CD8-positive, alpha-beta memory T cell (primary cell): ENCODE measurements at regions not wholly inside any gene's neighbourhood (a gene's known extent, or its start where the extent isn't known, plus 50 kb on each side); places are given as distances from the start of the nearest gene placed in this dataset.

Source experiments
- CTCF ChIA-PET: fragments of 350-600 bp; sonication (Branson Sonifier 250); formaldehyde crosslinking; loops from one replicate; lab custom pipeline; 2021; ENCODE audit warnings: antibody characterized with exemption; lab: Charles Lee
- POLR2A ChIA-PET: fragments of 350-600 bp; sonication (Branson Sonifier 250); formaldehyde crosslinking; loops from one replicate; lab custom pipeline; 2021; ENCODE audit warnings: antibody characterized with exemption; lab: Charles Lee
- DNase-seq, 5 donors: peaks; one replicate each; pipeline versions ENCODE4 v3.0.0 to v3.0.0-alpha.2; 2020 to 2022; ENCODE audit warnings: mixed read lengths in 1 of 5
- H3K27ac ChIP-seq: one replicate; pipeline ENCODE4 v1.7.0; 2013; ENCODE audit warnings: low read depth, mild to moderate bottlenecking, low read length, moderate library complexity
- H3K27me3 ChIP-seq: 2 replicates; pipeline ENCODE4 v1.7.0; 2013; ENCODE audit warnings: low read length, mild to moderate bottlenecking; ENCODE audit not compliant: insufficient read depth, poor library complexity, severe bottlenecking
- H3K36me3 ChIP-seq: 2 replicates; pipeline ENCODE4 v1.7.0; 2013; ENCODE audit warnings: mild to moderate bottlenecking, low read length, moderate library complexity; ENCODE audit not compliant: insufficient read depth
- H3K4me1 ChIP-seq: 2 replicates; pipeline ENCODE4 v1.7.0; 2013; ENCODE audit warnings: mild to moderate bottlenecking, low read length, moderate library complexity; ENCODE audit not compliant: insufficient read depth
- H3K4me3 ChIP-seq: 2 replicates; pipeline ENCODE4 v1.7.0; 2013; ENCODE audit warnings: mild to moderate bottlenecking, low read length
- H3K9me3 ChIP-seq: 2 replicates; pipeline ENCODE4 v1.7.0; 2013; ENCODE audit warnings: mild to moderate bottlenecking, low read length
- H3K27ac Mint-ChIP-seq, 8 donors: one replicate each; pipeline ENCODE4 v1.8.0; 2020 to 2021; ENCODE audit warnings: mixed read lengths in 8 of 8, mild to moderate bottlenecking in 6 of 8, inconsistent platforms in 3 of 8, moderate library complexity in 3 of 8
- H3K27me3 Mint-ChIP-seq, 2 donors: one replicate each; pipeline ENCODE4 v1.8.0; 2020 to 2021; ENCODE audit warnings: mixed read lengths in 2 of 2, mild to moderate bottlenecking in 1 of 2, moderate library complexity in 1 of 2
- H3K36me3 Mint-ChIP-seq, 3 donors: one replicate each; pipeline ENCODE4 v1.8.0; 2020 to 2021; ENCODE audit warnings: mixed read lengths in 3 of 3, inconsistent platforms in 1 of 3, mild to moderate bottlenecking in 1 of 3
- H3K4me1 Mint-ChIP-seq, 3 donors: one replicate each; pipeline ENCODE4 v1.8.0; 2020 to 2021; ENCODE audit warnings: mixed read lengths in 3 of 3, inconsistent platforms in 1 of 3, mild to moderate bottlenecking in 1 of 3
- H3K4me3 Mint-ChIP-seq, 7 donors: one replicate each; pipeline ENCODE4 v1.8.0; 2020 to 2021; ENCODE audit warnings: mixed read lengths in 7 of 7, mild to moderate bottlenecking in 6 of 7, moderate library complexity in 4 of 7, inconsistent platforms in 2 of 7
- H3K9me3 Mint-ChIP-seq, 5 donors: one replicate each; pipeline ENCODE4 v1.8.0; 2020 to 2022; ENCODE audit warnings: mixed read lengths in 5 of 5, mild to moderate bottlenecking in 3 of 5, moderate library complexity in 2 of 5, inconsistent platforms in 1 of 5

GRCh38 chr5:6282352-6282751, 96.0 kb downstream of the MED10 start:
- Histone ChIP-seq H3K4me1 (no peaks in the 10 kb centered on the region), H3K9me3 (no peaks in the 10 kb centered on the region), H3K27ac (no peak overlapping the region), H3K36me3 (no peaks in the 10 kb centered on the region), H3K27me3 (no peaks in the 10 kb centered on the region), H3K4me3 (no peak overlapping the region)
- peaks cover 0 to 6% (median 2%) of the 10 kb centered on the region in 5 donors for H3K9me3 Mint-ChIP-seq
- H3K27ac Mint-ChIP-seq = no peak overlapping the region
- no peaks in the 10 kb centered on the region for H3K36me3 Mint-ChIP-seq
- ChIA-PET CTCF (no interaction called here), POLR2A (no interaction called here)
- H3K4me1 Mint-ChIP-seq = no peaks in the 10 kb centered on the region
- no peak overlapping the region for H3K4me3 Mint-ChIP-seq
- peaks cover 4 to 38% of the 10 kb centered on the region in 2 donors for H3K27me3 Mint-ChIP-seq
- DNase-seq = no peak

GRCh38 chr5:6281818-6282217, 96.5 kb downstream of the MED10 start:
- Histone ChIP-seq H3K36me3 (no peaks in the 10 kb centered on the region), H3K4me3 (no peak overlapping the region), H3K4me1 (no peaks in the 10 kb centered on the region), H3K9me3 (no peaks in the 10 kb centered on the region), H3K27ac (no peak overlapping the region), H3K27me3 (no peaks in the 10 kb centered on the region)
- Mint-ChIP-seq H3K9me3 (peaks cover 0 to 6% (median 2%) of the 10 kb centered on the region in 5 donors), H3K27ac (no peak overlapping the region), H3K4me3 (peak overlapping the region in 1 of 7 donors; percentile 34), H3K4me1 (no peaks in the 10 kb centered on the region), H3K36me3 (no peaks in the 10 kb centered on the region), H3K27me3 (peaks cover 4 to 41% of the 10 kb centered on the region in 2 donors)
- CTCF ChIA-PET = no interaction called here
- DNase-seq = no peak
- POLR2A ChIA-PET = no interaction called here

GRCh38 chr5:6280425-6281100, 97.8 kb downstream of the MED10 start:
- no peak overlapping the region for H3K27ac ChIP-seq
- no peaks in the 10 kb centered on the region for H3K27me3 ChIP-seq
- DNase-seq = no peak
- Mint-ChIP-seq H3K27me3 (peaks cover 4 to 43% of the 10 kb centered on the region in 2 donors), H3K27ac (no peak overlapping the region), H3K36me3 (no peaks in the 10 kb centered on the region), H3K4me1 (no peaks in the 10 kb centered on the region), H3K4me3 (no peak overlapping the region), H3K9me3 (peaks cover 0 to 6% (median 2%) of the 10 kb centered on the region in 5 donors)
- no peaks in the 10 kb centered on the region for H3K36me3 ChIP-seq
- no peaks in the 10 kb centered on the region for H3K9me3 ChIP-seq
- H3K4me3 ChIP-seq = no peak overlapping the region
- ChIA-PET POLR2A (interaction anchor here (0.6 kb wide), 1 partner anchor 940 kb away, joined by 4 read pairs; no protein-coding TSS in a partner anchor), CTCF (no interaction called here)
- H3K4me1 ChIP-seq = no peaks in the 10 kb centered on the region

- Mint-ChIP-seq H3K27ac (no peak overlapping the region), H3K4me1 (no peaks in the 10 kb centered on the region), H3K36me3 (no peaks in the 10 kb centered on the region), H3K27me3 (peaks cover 4 to 46% of the 10 kb centered on the region in 2 donors), H3K4me3 (no peak overlapping the region), H3K9me3 (peaks cover 0 to 6% (median 2%) of the 10 kb centered on the region in 5 donors)
- ChIA-PET POLR2A (no interaction called here), CTCF (no interaction called here)
- no peaks in the 10 kb centered on the region for H3K4me1 ChIP-seq
- H3K27me3 ChIP-seq = no peaks in the 10 kb centered on the region
- no peak overlapping the region for H3K4me3 ChIP-seq
- no peaks in the 10 kb centered on the region for H3K36me3 ChIP-seq
- no peak for DNase-seq
- no peaks in the 10 kb centered on the region for H3K9me3 ChIP-seq
- H3K27ac ChIP-seq = no peak overlapping the region
Observed at GRCh38 chr5:6279607-6280006, 98.7 kb downstream of the MED10 start.

GRCh38 chr5:6274846-6275543, 103.4 kb downstream of the MED10 start:
- Mint-ChIP-seq H3K4me1 (no peaks in the 10 kb centered on the region), H3K27ac (no peak overlapping the region), H3K9me3 (peaks cover 0 to 3% (median 1%) of the 10 kb centered on the region in 5 donors), H3K27me3 (peaks cover 3 to 36% of the 10 kb centered on the region in 2 donors), H3K36me3 (no peaks in the 10 kb centered on the region), H3K4me3 (no peak overlapping the region)
- no peaks in the 10 kb centered on the region for H3K27me3 ChIP-seq
- H3K27ac ChIP-seq = no peak overlapping the region
- H3K36me3 ChIP-seq = no peaks in the 10 kb centered on the region
- DNase-seq = no peak
- ChIA-PET POLR2A (no interaction called here), CTCF (no interaction called here)
- no peaks in the 10 kb centered on the region for H3K4me1 ChIP-seq
- H3K9me3 ChIP-seq = no peaks in the 10 kb centered on the region
- no peak overlapping the region for H3K4me3 ChIP-seq

GRCh38 chr5:6273749-6274148, 104.6 kb downstream of the MED10 start:
- Mint-ChIP-seq H3K36me3 (no peaks in the 10 kb centered on the region), H3K27me3 (peaks cover 3 to 31% of the 10 kb centered on the region in 2 donors), H3K4me1 (no peaks in the 10 kb centered on the region), H3K9me3 (peaks cover 0 to 3% (median 1%) of the 10 kb centered on the region in 5 donors), H3K4me3 (no peak overlapping the region), H3K27ac (no peak overlapping the region)
- Histone ChIP-seq H3K4me3 (no peak overlapping the region), H3K9me3 (no peaks in the 10 kb centered on the region), H3K27ac (no peak overlapping the region), H3K27me3 (no peaks in the 10 kb centered on the region), H3K4me1 (no peaks in the 10 kb centered on the region), H3K36me3 (no peaks in the 10 kb centered on the region)
- no peak for DNase-seq
- POLR2A ChIA-PET = no interaction called here
- CTCF ChIA-PET = no interaction called here

GRCh38 chr5:6273090-6273735, 105.1 kb downstream of the MED10 start:
- POLR2A ChIA-PET = no interaction called here
- Histone ChIP-seq H3K4me1 (no peaks in the 10 kb centered on the region), H3K27me3 (no peaks in the 10 kb centered on the region), H3K9me3 (no peaks in the 10 kb centered on the region), H3K4me3 (no peak overlapping the region), H3K36me3 (no peaks in the 10 kb centered on the region), H3K27ac (no peak overlapping the region)
- CTCF ChIA-PET = no interaction called here
- Mint-ChIP-seq H3K27ac (no peak overlapping the region), H3K4me1 (no peaks in the 10 kb centered on the region), H3K27me3 (peaks cover 3 to 31% of the 10 kb centered on the region in 2 donors), H3K4me3 (no peak overlapping the region), H3K36me3 (no peaks in the 10 kb centered on the region), H3K9me3 (peaks cover 0 to 3% (median 1%) of the 10 kb centered on the region in 5 donors)
- DNase-seq = no peak

- H3K27ac ChIP-seq = no peak overlapping the region
- H3K27ac Mint-ChIP-seq = no peak overlapping the region
- no peaks in the 10 kb centered on the region for H3K36me3 Mint-ChIP-seq
- H3K4me1 Mint-ChIP-seq = no peaks in the 10 kb centered on the region
- H3K4me1 ChIP-seq = no peaks in the 10 kb centered on the region
- POLR2A ChIA-PET = no interaction called here
- H3K27me3 Mint-ChIP-seq = peaks cover 5 to 18% of the 10 kb centered on the region in 2 donors
- no peak for DNase-seq
- H3K4me3 Mint-ChIP-seq = no peak overlapping the region
- peaks cover 0 to 5% (median 1%) of the 10 kb centered on the region in 5 donors for H3K9me3 Mint-ChIP-seq
- no peaks in the 10 kb centered on the region for H3K9me3 ChIP-seq
- CTCF ChIA-PET = no interaction called here
- H3K36me3 ChIP-seq = no peaks in the 10 kb centered on the region
- no peak overlapping the region for H3K4me3 ChIP-seq
- H3K27me3 ChIP-seq = no peaks in the 10 kb centered on the region
Observed at GRCh38 chr5:6269925-6270324, 108.4 kb downstream of the MED10 start.
